ENCODE measurements at regions not wholly inside any gene's neighbourhood (a gene's known extent, or its start where the extent isn't known, plus 50 kb on each side); places are given as distances from the start of the nearest gene placed in this dataset.

- DNase-seq (ENCODE audit: insufficient read length), result no peak
- FAIRE-seq, result no peak
- no peak for TF ChIP-seq POLR2AphosphoS5 (IDR thresholded peaks at IDR 0.05; ENCODE audit: low read depth, low read length)
- TF ChIP-seq POLR2A (IDR thresholded peaks at IDR 0.05; ENCODE audit: low read depth, low read length), result no peak
- no peak for TF ChIP-seq TAF1 (IDR thresholded peaks at IDR 0.05; ENCODE audit: borderline replicate concordance, low read depth, low read length)
Measured at GRCh38 chr6:118761645-118762044, 110.3 kb upstream of the CEP85L start.

- TF ChIP-seq POLR2AphosphoS5 (IDR thresholded peaks at IDR 0.05; ENCODE audit: low read depth, low read length), result no peak
- TF ChIP-seq POLR2A (IDR thresholded peaks at IDR 0.05; ENCODE audit: low read depth, low read length), result no peak
- no peak for TF ChIP-seq TAF1 (IDR thresholded peaks at IDR 0.05; ENCODE audit: borderline replicate concordance, low read depth, low read length)
- FAIRE-seq, result no peak
- DNase-seq (ENCODE audit: insufficient read length), result no peak
Measured at GRCh38 chr6:118758946-118759345, 107.6 kb upstream of the CEP85L start.

- FAIRE-seq (no peak), DNase-seq (ENCODE audit: insufficient read length) (no peak)
- TF ChIP-seq TAF1 (IDR thresholded peaks at IDR 0.05; ENCODE audit: borderline replicate concordance, low read depth, low read length) (no peak), POLR2AphosphoS5 (IDR thresholded peaks at IDR 0.05; ENCODE audit: low read depth, low read length) (no peak), POLR2A (IDR thresholded peaks at IDR 0.05; ENCODE audit: low read depth, low read length) (no peak)
Measured at GRCh38 chr6:118755941-118756646, 104.7 kb upstream of the CEP85L start.

- DNase-seq (ENCODE audit: insufficient read length) (no peak), FAIRE-seq (no peak)
- TF ChIP-seq POLR2AphosphoS5 (IDR thresholded peaks at IDR 0.05; ENCODE audit: low read depth, low read length) (no peak), TAF1 (IDR thresholded peaks at IDR 0.05; ENCODE audit: borderline replicate concordance, low read depth, low read length) (no peak), POLR2A (IDR thresholded peaks at IDR 0.05; ENCODE audit: low read depth, low read length) (no peak)
Measured at GRCh38 chr6:118752803-118753202, 101.4 kb upstream of the CEP85L start.

GRCh38 chr6:118751072-118751471, 99.7 kb upstream of the CEP85L start:
- FAIRE-seq (no peak), DNase-seq (ENCODE audit: insufficient read length) (no peak)

GRCh38 chr6:118750143-118750542, 98.8 kb upstream of the CEP85L start:
- FAIRE-seq (no peak), DNase-seq (ENCODE audit: insufficient read length) (no peak)
- TF ChIP-seq POLR2AphosphoS5 (IDR thresholded peaks at IDR 0.05; ENCODE audit: low read depth, low read length) (no peak), POLR2A (IDR thresholded peaks at IDR 0.05; ENCODE audit: low read depth, low read length) (no peak), TAF1 (IDR thresholded peaks at IDR 0.05; ENCODE audit: borderline replicate concordance, low read depth, low read length) (no peak)

More at GRCh38 chr6:118751072-118751471, 99.7 kb upstream of the CEP85L start:
- TF ChIP-seq POLR2AphosphoS5 (IDR thresholded peaks at IDR 0.05; ENCODE audit: low read depth, low read length) (no peak), TAF1 (IDR thresholded peaks at IDR 0.05; ENCODE audit: borderline replicate concordance, low read depth, low read length) (no peak), POLR2A (IDR thresholded peaks at IDR 0.05; ENCODE audit: low read depth, low read length) (no peak)

- FAIRE-seq (no peak), DNase-seq (ENCODE audit: insufficient read length) (no peak)
Measured at GRCh38 chr6:118748311-118749062, 97.1 kb upstream of the CEP85L start.

GRCh38 chr6:118746825-118747174, 95.4 kb upstream of the CEP85L start:
- TF ChIP-seq POLR2AphosphoS5 (IDR thresholded peaks at IDR 0.05; ENCODE audit: low read depth, low read length) (no peak), TAF1 (IDR thresholded peaks at IDR 0.05; ENCODE audit: borderline replicate concordance, low read depth, low read length) (no peak), POLR2A (IDR thresholded peaks at IDR 0.05; ENCODE audit: low read depth, low read length) (no peak)
- FAIRE-seq (no peak), DNase-seq (ENCODE audit: insufficient read length) (no peak)

More at GRCh38 chr6:118748311-118749062, 97.1 kb upstream of the CEP85L start:
- TF ChIP-seq POLR2AphosphoS5 (IDR thresholded peaks at IDR 0.05; ENCODE audit: low read depth, low read length) (no peak), POLR2A (IDR thresholded peaks at IDR 0.05; ENCODE audit: low read depth, low read length) (no peak), TAF1 (IDR thresholded peaks at IDR 0.05; ENCODE audit: borderline replicate concordance, low read depth, low read length) (no peak)

GRCh38 chr6:118746145-118746824, 94.9 kb upstream of the CEP85L start:
- TF ChIP-seq POLR2AphosphoS5 (IDR thresholded peaks at IDR 0.05; ENCODE audit: low read depth, low read length) (no peak), POLR2A (IDR thresholded peaks at IDR 0.05; ENCODE audit: low read depth, low read length) (no peak), TAF1 (IDR thresholded peaks at IDR 0.05; ENCODE audit: borderline replicate concordance, low read depth, low read length) (no peak)
- DNase-seq (ENCODE audit: insufficient read length), result no peak
- no peak for FAIRE-seq

- TF ChIP-seq TAF1 (IDR thresholded peaks at IDR 0.05; ENCODE audit: borderline replicate concordance, low read depth, low read length), result no peak
- TF ChIP-seq POLR2AphosphoS5 (IDR thresholded peaks at IDR 0.05; ENCODE audit: low read depth, low read length), result no peak
- no peak for TF ChIP-seq POLR2A (IDR thresholded peaks at IDR 0.05; ENCODE audit: low read depth, low read length)
- FAIRE-seq (no peak), DNase-seq (ENCODE audit: insufficient read length) (no peak)
Measured at GRCh38 chr6:118745156-118745555, 93.8 kb upstream of the CEP85L start.

GRCh38 chr6:118744261-118744941, 93.0 kb upstream of the CEP85L start:
- DNase-seq (ENCODE audit: insufficient read length) (no peak), FAIRE-seq (no peak)
- TF ChIP-seq POLR2A (IDR thresholded peaks at IDR 0.05; ENCODE audit: low read depth, low read length) (no peak), TAF1 (IDR thresholded peaks at IDR 0.05; ENCODE audit: borderline replicate concordance, low read depth, low read length) (no peak), POLR2AphosphoS5 (IDR thresholded peaks at IDR 0.05; ENCODE audit: low read depth, low read length) (no peak)

Data from GM12892 (cell line).